ENCODE measurements at regions not wholly inside any gene's neighbourhood (a gene's known extent, or its start where the extent isn't known, plus 50 kb on each side); places are given as distances from the start of the nearest gene placed in this dataset.
"Not testable (repeated sequence)": the region's sequence is repeated elsewhere in the genome, so short reads cannot be mapped to it uniquely, and the experiment has no call there.

- TF ChIP-seq CTCF (IDR thresholded peaks at IDR 0.05), result no peak
- no peaks in the 10 kb centered on the region for H3K27me3 ChIP-seq
- H3K36me3 ChIP-seq, result no peaks in the 10 kb centered on the region
- no peak overlapping the region for H3K4me3 ChIP-seq
- no peaks in the 10 kb centered on the region for H3K9me3 ChIP-seq
- no peak for DNase-seq (ENCODE audit: low spot score)
- no peak overlapping the region for H3K27ac ChIP-seq
- H3K4me1 ChIP-seq, result peaks cover 0 to 4% of the 10 kb centered on the region in 2 donors
Observed at GRCh38 chr13:22903301-22903700, 277.5 kb upstream of the SGCG start.

- H3K9me3 ChIP-seq, result no peaks in the 10 kb centered on the region
- no peaks in the 10 kb centered on the region for H3K27me3 ChIP-seq
- peaks cover 0 to 4% of the 10 kb centered on the region in 2 donors for H3K4me1 ChIP-seq
- H3K36me3 ChIP-seq, result no peaks in the 10 kb centered on the region
- H3K4me3 ChIP-seq, result no peak overlapping the region
- no peak for TF ChIP-seq CTCF (IDR thresholded peaks at IDR 0.05)
- no peak for DNase-seq (ENCODE audit: low spot score)
- no peak overlapping the region for H3K27ac ChIP-seq
Observed at GRCh38 chr13:22903925-22904324, 276.9 kb upstream of the SGCG start.

GRCh38 chr13:22915442-22916082 lies 265.2 kb upstream of the SGCG start:
- no peak for DNase-seq (ENCODE audit: low spot score)
- peak overlapping the region; percentile 48 to 56 for H3K27ac ChIP-seq
- H3K9me3 ChIP-seq, result no peaks in the 10 kb centered on the region
- H3K27me3 ChIP-seq, result no peaks in the 10 kb centered on the region
- peak overlapping the region; percentile 61 to 63 for H3K4me3 ChIP-seq
- H3K4me1 ChIP-seq, result no peaks in the 10 kb centered on the region
- H3K36me3 ChIP-seq, result no peaks in the 10 kb centered on the region
- peak in 1 of 2 donors; percentile 17 for TF ChIP-seq CTCF (IDR thresholded peaks at IDR 0.05)

GRCh38 chr13:22916276-22916675 lies 264.5 kb upstream of the SGCG start:
- H3K4me3 ChIP-seq; H3K4me1 ChIP-seq; H3K27me3 ChIP-seq; H3K27ac ChIP-seq; H3K9me3 ChIP-seq; DNase-seq (ENCODE audit: low spot score); H3K36me3 ChIP-seq: not testable (repeated sequence)

- Histone ChIP-seq H3K36me3 (no peaks in the 10 kb centered on the region), H3K27ac (peak overlapping the region; percentile 36 to 58), H3K9me3 (no peaks in the 10 kb centered on the region), H3K4me3 (peak overlapping the region; percentile 47 to 55), H3K4me1 (no peaks in the 10 kb centered on the region), H3K27me3 (no peaks in the 10 kb centered on the region)
- TF ChIP-seq CTCF (IDR thresholded peaks at IDR 0.05), result peak in 1 of 2 donors; percentile 22
- DNase-seq (ENCODE audit: low spot score), result no peak
Observed at GRCh38 chr13:22925881-22926747, 254.7 kb upstream of the SGCG start.

- Histone ChIP-seq H3K27me3 (no peaks in the 10 kb centered on the region), H3K4me3 (peak overlapping the region; percentile 47 to 55), H3K4me1 (no peaks in the 10 kb centered on the region), H3K36me3 (no peaks in the 10 kb centered on the region), H3K9me3 (no peaks in the 10 kb centered on the region), H3K27ac (peak overlapping the region; percentile 36 to 58)
- no peak for TF ChIP-seq CTCF (IDR thresholded peaks at IDR 0.05)
- DNase-seq (ENCODE audit: low spot score), result no peak
Observed at GRCh38 chr13:22926748-22927400, 253.9 kb upstream of the SGCG start.

GRCh38 chr13:22927845-22928244 lies 252.9 kb upstream of the SGCG start:
- not testable (repeated sequence) for H3K27ac ChIP-seq; H3K4me3 ChIP-seq; H3K27me3 ChIP-seq; H3K9me3 ChIP-seq; DNase-seq (ENCODE audit: low spot score); H3K36me3 ChIP-seq; H3K4me1 ChIP-seq

All from right atrium auricular region (tissue), 2 donors.